BJ (cell line): ENCODE measurements at regions not wholly inside any gene's neighbourhood (a gene's known extent, or its start where the extent isn't known, plus 50 kb on each side); places are given as distances from the start of the nearest gene placed in this dataset.
"Not testable (repeated sequence)": the region's sequence is repeated elsewhere in the genome, so short reads cannot be mapped to it uniquely, and the experiment has no call there.

Experiments used
- CTCF ChIA-PET: fragments of 350-600 bp; formaldehyde crosslinking; extraction: SDS; loops from one replicate; lab custom pipeline; 2021; ENCODE audit warnings: antibody characterized with exemption, inconsistent platforms; lab: Yijun Ruan, JAX
- POLR2A ChIA-PET: fragments of 300-600 bp; sonication (Branson Sonifier 250); formaldehyde crosslinking; extraction: SDS; loops from one replicate; lab custom pipeline; 2021; ENCODE audit warnings: antibody characterized with exemption; lab: Charles Lee
- DNase-seq: peaks from one replicate; pipeline ENCODE4 v3.0.0-alpha.2; 2011; ENCODE audit warnings: low read depth
- H3K27me3 ChIP-seq: 2 replicates; pipeline ENCODE4 v1.6.0; 2011; ENCODE audit warnings: low read length; ENCODE audit not compliant: control insufficient read depth, insufficient read depth
- H3K36me3 ChIP-seq: 2 replicates; pipeline ENCODE4 v1.5.1; 2011; ENCODE audit warnings: low read length; ENCODE audit not compliant: control insufficient read depth, insufficient read depth
- H3K4me3 ChIP-seq: 2 replicates; pipeline ENCODE4 v1.5.1; 2011; ENCODE audit warnings: low read depth, mild to moderate bottlenecking, control low read depth, low read length
- CTCF ChIP-seq: IDR thresholded peaks from 2 replicates; pipeline ENCODE4 v1.5.1; 2011; ENCODE audit warnings: low read depth, mild to moderate bottlenecking, control low read depth, inconsistent platforms, low read length, moderate library complexity; ENCODE audit not compliant: insufficient read depth

DNA sequence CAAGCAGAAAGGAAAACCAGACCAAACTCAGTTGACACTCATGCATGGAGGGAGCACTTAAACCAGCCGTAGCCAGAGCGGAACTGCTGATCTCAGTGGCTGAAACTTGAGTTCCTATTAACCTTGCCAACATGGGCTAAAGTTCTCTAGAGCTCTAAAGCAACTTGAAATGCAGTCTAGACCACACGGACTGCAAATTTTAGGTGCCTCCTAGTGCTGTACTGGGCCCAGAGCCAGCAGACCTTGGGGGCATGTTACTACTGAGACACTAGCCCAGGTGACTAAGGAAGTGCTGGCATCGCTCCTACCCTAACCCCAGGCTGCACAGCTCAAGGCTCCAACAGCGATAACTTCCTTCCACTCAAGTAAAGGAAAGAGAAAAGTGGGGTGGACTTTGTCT, 236.5 kb downstream of the AKAIN1 start:
- H3K36me3 ChIP-seq: no peaks in the 10 kb centered on the region
- H3K27me3 ChIP-seq: no peaks in the 10 kb centered on the region
- DNase-seq: no peak
- H3K4me3 ChIP-seq: no peak overlapping the region
- CTCF ChIA-PET: no interaction called here
- no peak for TF ChIP-seq CTCF
- POLR2A ChIA-PET: no interaction called here

GRCh38 chr18:4931209-4931608, 265.8 kb downstream of the AKAIN1 start:
- Histone ChIP-seq H3K4me3 (no peak overlapping the region), H3K36me3 (no peaks in the 10 kb centered on the region), H3K27me3 (no peaks in the 10 kb centered on the region)
- ChIA-PET POLR2A (no interaction called here), CTCF (no interaction called here)
- no peak for DNase-seq
- TF ChIP-seq CTCF: no peak

DNA sequence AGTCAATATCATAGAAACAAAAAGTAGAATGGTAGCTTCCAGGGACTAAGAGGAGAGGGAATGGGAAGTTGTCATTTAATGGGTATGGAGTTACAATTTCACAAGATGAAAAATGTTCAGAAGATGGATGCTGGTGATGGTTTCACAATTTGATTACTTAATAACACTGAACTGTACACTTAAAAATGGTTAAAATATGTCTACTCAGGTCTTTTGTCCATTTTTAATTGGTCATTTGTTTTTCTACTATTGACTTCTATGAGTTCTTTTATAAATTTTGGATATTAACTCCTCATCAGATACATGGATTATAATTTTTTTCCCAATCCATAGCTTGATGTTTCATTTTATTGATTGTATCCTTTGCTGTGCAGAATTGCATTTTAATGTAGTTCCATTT, 275.5 kb downstream of the AKAIN1 start:
- no peak for TF ChIP-seq CTCF
- Histone ChIP-seq H3K36me3 (no peaks in the 10 kb centered on the region), H3K27me3 (no peaks in the 10 kb centered on the region), H3K4me3 (no peak overlapping the region)
- no peak for DNase-seq
- ChIA-PET CTCF (no interaction called here), POLR2A (no interaction called here)

DNA sequence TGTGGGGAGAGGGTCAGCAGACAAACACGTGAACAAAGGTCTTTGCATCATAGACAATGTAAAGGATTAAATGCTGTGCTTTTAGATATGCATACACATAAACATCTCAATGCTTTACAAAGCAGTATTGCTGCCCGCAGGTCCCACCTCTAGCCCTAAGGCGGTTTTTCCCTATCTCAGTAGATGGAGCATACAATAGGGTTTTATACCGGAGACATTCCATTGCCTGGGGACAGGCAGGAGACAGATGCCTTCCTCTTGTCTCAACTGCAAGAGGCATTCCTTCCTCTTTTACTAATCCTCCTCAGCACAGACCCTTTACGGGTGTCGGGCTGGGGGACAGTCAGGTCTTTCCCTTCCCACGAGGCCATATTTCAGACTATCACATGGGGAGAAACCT, 279.5 kb downstream of the AKAIN1 start:
- DNase-seq, CTCF ChIA-PET, H3K36me3 ChIP-seq, H3K27me3 ChIP-seq, POLR2A ChIA-PET, H3K4me3 ChIP-seq: not testable (repeated sequence)

DNA sequence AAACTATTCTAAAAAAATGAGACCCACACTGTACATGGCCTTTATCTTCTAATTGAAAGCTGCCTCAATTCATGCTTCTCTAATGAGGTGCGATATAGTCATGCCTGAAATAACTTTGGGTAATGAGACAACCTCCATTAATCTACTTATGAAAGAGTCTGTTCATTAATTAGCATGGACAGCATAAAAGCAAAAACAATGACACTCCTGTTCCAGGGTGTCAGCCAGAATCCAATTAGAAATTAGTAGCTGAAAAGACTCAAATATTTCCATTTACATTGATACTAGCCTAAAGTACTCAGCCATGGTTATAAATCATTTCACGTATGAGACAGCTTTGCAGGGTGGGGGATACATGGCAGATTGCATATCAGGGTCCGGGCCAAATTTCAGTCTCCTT, 288.7 kb downstream of the AKAIN1 start:
- no peaks in the 10 kb centered on the region for H3K27me3 ChIP-seq
- CTCF ChIA-PET: no interaction called here
- no peak for DNase-seq
- H3K4me3 ChIP-seq: no peak overlapping the region
- POLR2A ChIA-PET: no interaction called here
- no peaks in the 10 kb centered on the region for H3K36me3 ChIP-seq
- TF ChIP-seq CTCF: no peak

- no peak overlapping the region for H3K4me3 ChIP-seq
- ChIA-PET CTCF (no interaction called here), POLR2A (no interaction called here)
- DNase-seq: no peak
- no peaks in the 10 kb centered on the region for H3K36me3 ChIP-seq
- H3K27me3 ChIP-seq: no peaks in the 10 kb centered on the region
- no peak for TF ChIP-seq CTCF
Measured at GRCh38 chr18:4906856-4907255, 290.2 kb downstream of the AKAIN1 start.
